ENCODE measurements at regions not wholly inside any gene's neighbourhood (a gene's known extent, or its start where the extent isn't known, plus 50 kb on each side); places are given as distances from the start of the nearest gene placed in this dataset.

DNA sequence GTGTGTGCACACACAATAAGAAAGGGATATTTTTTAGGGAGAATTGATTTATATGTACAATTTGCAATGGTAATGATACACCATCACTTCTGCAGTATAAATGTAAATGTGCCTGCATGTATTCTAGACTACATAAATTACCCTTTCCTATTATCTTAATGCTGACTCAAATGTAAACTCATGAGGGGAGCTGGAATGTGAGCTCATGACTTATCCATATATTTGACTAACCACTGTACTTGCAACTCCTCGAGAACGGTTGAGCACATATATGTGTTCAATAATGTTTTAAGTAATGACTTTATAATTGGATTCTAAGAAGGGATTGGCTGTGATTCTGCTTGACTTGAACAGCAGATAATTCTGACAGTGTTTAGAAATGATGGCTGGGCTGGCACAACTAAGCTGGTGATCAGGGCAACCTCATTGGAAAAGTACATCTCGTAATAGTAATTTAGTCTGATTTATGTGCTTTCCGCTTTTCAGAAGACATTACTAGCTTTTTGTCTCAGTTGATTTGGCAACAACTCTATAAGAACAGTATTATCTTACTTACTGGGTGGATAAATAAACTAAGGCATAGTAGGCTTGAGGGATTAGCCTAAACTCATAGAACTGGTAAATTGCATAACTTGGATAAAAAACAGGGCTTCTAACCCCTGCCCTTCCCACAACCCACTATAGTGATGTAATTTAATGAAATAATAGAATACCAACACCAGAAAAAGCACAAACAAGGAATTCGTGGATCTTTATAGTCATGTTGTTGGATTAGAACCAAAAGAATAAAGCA lies 130.2 kb upstream of the SPEF2 start:
- TF ChIP-seq, protein P1, sequence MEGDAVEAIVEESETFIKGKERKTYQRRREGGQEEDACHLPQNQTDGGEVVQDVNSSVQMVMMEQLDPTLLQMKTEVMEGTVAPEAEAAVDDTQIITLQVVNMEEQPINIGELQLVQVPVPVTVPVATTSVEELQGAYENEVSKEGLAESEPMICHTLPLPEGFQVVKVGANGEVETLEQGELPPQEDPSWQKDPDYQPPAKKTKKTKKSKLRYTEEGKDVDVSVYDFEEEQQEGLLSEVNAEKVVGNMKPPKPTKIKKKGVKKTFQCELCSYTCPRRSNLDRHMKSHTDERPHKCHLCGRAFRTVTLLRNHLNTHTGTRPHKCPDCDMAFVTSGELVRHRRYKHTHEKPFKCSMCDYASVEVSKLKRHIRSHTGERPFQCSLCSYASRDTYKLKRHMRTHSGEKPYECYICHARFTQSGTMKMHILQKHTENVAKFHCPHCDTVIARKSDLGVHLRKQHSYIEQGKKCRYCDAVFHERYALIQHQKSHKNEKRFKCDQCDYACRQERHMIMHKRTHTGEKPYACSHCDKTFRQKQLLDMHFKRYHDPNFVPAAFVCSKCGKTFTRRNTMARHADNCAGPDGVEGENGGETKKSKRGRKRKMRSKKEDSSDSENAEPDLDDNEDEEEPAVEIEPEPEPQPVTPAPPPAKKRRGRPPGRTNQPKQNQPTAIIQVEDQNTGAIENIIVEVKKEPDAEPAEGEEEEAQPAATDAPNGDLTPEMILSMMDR (conservative IDR thresholded peaks at IDR 0.05; ENCODE audit: low read depth, low read length) = no peak
- no peak for TF ChIP-seq EZH2phosphoT487 (IDR thresholded peaks at IDR 0.05; ENCODE audit: borderline replicate concordance, low read length)

Data from PC-3 (cell line).